ENCODE measurements at regions not wholly inside any gene's neighbourhood (a gene's known extent, or its start where the extent isn't known, plus 50 kb on each side); places are given as distances from the start of the nearest gene placed in this dataset.

- TF ChIP-seq MAX (IDR thresholded peaks at IDR 0.05; ENCODE audit: low read depth, low read length): no peak
- TF ChIP-seq MYC (IDR thresholded peaks at IDR 0.05; ENCODE audit: low read depth, low read length): no peak
- no peak for TF ChIP-seq POLR2A (IDR thresholded peaks at IDR 0.05; ENCODE audit: extremely low read depth, insufficient read length)
- TF ChIP-seq CTCF (IDR thresholded peaks at IDR 0.05; ENCODE audit: low read depth, low read length): no peak
- no peak overlapping the region for H3K4me3 ChIP-seq (ENCODE audit: low read depth, low read length)
- no peak for DNase-seq (ENCODE audit: low read depth)
These were observed 571.6 kb upstream of the NOX3 start for GRCh38 chr6:156027248-156027626.

GRCh38 chr6:156026486-156027247, 571.0 kb upstream of the NOX3 start:
- TF ChIP-seq POLR2A (IDR thresholded peaks at IDR 0.05; ENCODE audit: extremely low read depth, insufficient read length) (no peak), MAX (IDR thresholded peaks at IDR 0.05; ENCODE audit: low read depth, low read length) (no peak), MYC (IDR thresholded peaks at IDR 0.05; ENCODE audit: low read depth, low read length) (no peak), CTCF (IDR thresholded peaks at IDR 0.05; ENCODE audit: low read depth, low read length) (no peak)
- no peak for DNase-seq (ENCODE audit: low read depth)
- no peak overlapping the region for H3K4me3 ChIP-seq (ENCODE audit: low read depth, low read length)

GRCh38 chr6:156024339-156024738, 568.7 kb upstream of the NOX3 start:
- TF ChIP-seq CTCF (IDR thresholded peaks at IDR 0.05; ENCODE audit: low read depth, low read length): no peak
- no peak for TF ChIP-seq MYC (IDR thresholded peaks at IDR 0.05; ENCODE audit: low read depth, low read length)
- TF ChIP-seq POLR2A (IDR thresholded peaks at IDR 0.05; ENCODE audit: extremely low read depth, insufficient read length): no peak
- no peak for DNase-seq (ENCODE audit: low read depth)
- no peak overlapping the region for H3K4me3 ChIP-seq (ENCODE audit: low read depth, low read length)

GRCh38 chr6:156021746-156022396, 566.2 kb upstream of the NOX3 start:
- TF ChIP-seq MYC (IDR thresholded peaks at IDR 0.05; ENCODE audit: low read depth, low read length): no peak
- DNase-seq (ENCODE audit: low read depth): no peak
- H3K4me3 ChIP-seq (ENCODE audit: low read depth, low read length): no peak overlapping the region

GRCh38 chr6:156017838-156018237, 562.2 kb upstream of the NOX3 start:
- DNase-seq (ENCODE audit: low read depth): no peak
- no peak for TF ChIP-seq MYC (IDR thresholded peaks at IDR 0.05; ENCODE audit: low read depth, low read length)
- no peak overlapping the region for H3K4me3 ChIP-seq (ENCODE audit: low read depth, low read length)

- TF ChIP-seq MAX (IDR thresholded peaks at IDR 0.05; ENCODE audit: low read depth, low read length): no peak
- TF ChIP-seq MYC (IDR thresholded peaks at IDR 0.05; ENCODE audit: low read depth, low read length): no peak
- no peak for TF ChIP-seq POLR2A (IDR thresholded peaks at IDR 0.05; ENCODE audit: extremely low read depth, insufficient read length)
- no peak for TF ChIP-seq CTCF (IDR thresholded peaks at IDR 0.05; ENCODE audit: low read depth, low read length)
- no peak overlapping the region for H3K4me3 ChIP-seq (ENCODE audit: low read depth, low read length)
- DNase-seq (ENCODE audit: low read depth): no peak
These were observed 560.7 kb upstream of the NOX3 start for GRCh38 chr6:156016186-156016976.
